ENCODE measurements at regions not wholly inside any gene's neighbourhood (a gene's known extent, or its start where the extent isn't known, plus 50 kb on each side); places are given as distances from the start of the nearest gene placed in this dataset.

- Histone ChIP-seq H3F3A (replicated peaks; ENCODE audit: low read depth) (no peaks in the 10 kb centered on the region), H3K79me2 (replicated peaks; ENCODE audit: insufficient read depth) (no peaks in the 10 kb centered on the region), H3K27me3 (ENCODE audit: insufficient read depth) (no peaks in the 10 kb centered on the region), H3K36me3 (ENCODE audit: insufficient read depth) (no peaks in the 10 kb centered on the region), H2AFZ (no peak overlapping the region), H3K4me2 (no peak overlapping the region), H3K27ac (ENCODE audit: low read depth) (no peak overlapping the region), H3K4me1 (ENCODE audit: insufficient read depth) (no peaks in the 10 kb centered on the region), H3K9me2 (ENCODE audit: insufficient read depth) (peaks cover 16% of the 10 kb centered on the region; the same call in 1 of the 2 replicates), H3K4me3 (no peak overlapping the region), H4K20me1 (replicated peaks; ENCODE audit: insufficient read depth) (no peaks in the 10 kb centered on the region)
- no peaks in the 10 kb centered on the region for H3K36me3 Mint-ChIP-seq (ENCODE audit: low read depth)
- peaks cover 4% of the 10 kb centered on the region for H3K27me3 Mint-ChIP-seq (ENCODE audit: insufficient read depth, low read depth, poor library complexity)
- no peaks in the 10 kb centered on the region; the same call in 2 of the 3 replicates for H3K9me3 Mint-ChIP-seq
- H3K27ac Mint-ChIP-seq, result no peak overlapping the region
- H3K4me1 Mint-ChIP-seq, result no peaks in the 10 kb centered on the region
- ATAC-seq (no peak), DNase-seq (ENCODE audit: low spot score) (no peak)
- TF ChIP-seq, protein P1, sequence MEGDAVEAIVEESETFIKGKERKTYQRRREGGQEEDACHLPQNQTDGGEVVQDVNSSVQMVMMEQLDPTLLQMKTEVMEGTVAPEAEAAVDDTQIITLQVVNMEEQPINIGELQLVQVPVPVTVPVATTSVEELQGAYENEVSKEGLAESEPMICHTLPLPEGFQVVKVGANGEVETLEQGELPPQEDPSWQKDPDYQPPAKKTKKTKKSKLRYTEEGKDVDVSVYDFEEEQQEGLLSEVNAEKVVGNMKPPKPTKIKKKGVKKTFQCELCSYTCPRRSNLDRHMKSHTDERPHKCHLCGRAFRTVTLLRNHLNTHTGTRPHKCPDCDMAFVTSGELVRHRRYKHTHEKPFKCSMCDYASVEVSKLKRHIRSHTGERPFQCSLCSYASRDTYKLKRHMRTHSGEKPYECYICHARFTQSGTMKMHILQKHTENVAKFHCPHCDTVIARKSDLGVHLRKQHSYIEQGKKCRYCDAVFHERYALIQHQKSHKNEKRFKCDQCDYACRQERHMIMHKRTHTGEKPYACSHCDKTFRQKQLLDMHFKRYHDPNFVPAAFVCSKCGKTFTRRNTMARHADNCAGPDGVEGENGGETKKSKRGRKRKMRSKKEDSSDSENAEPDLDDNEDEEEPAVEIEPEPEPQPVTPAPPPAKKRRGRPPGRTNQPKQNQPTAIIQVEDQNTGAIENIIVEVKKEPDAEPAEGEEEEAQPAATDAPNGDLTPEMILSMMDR (conservative IDR thresholded peaks at IDR 0.05; ENCODE audit: low read depth in 2 of 2), result no peak
- TF ChIP-seq JUNB (IDR thresholded peaks at IDR 0.05; ENCODE audit: unreplicated experiment) (no peak), ZNF114 (CRISPR knock-in tag; IDR thresholded peaks at IDR 0.05) (no peak), ZNF331 (CRISPR knock-in tag; IDR thresholded peaks at IDR 0.05; ENCODE audit: low read depth) (no peak)
- TF ChIP-seq, protein P2, sequence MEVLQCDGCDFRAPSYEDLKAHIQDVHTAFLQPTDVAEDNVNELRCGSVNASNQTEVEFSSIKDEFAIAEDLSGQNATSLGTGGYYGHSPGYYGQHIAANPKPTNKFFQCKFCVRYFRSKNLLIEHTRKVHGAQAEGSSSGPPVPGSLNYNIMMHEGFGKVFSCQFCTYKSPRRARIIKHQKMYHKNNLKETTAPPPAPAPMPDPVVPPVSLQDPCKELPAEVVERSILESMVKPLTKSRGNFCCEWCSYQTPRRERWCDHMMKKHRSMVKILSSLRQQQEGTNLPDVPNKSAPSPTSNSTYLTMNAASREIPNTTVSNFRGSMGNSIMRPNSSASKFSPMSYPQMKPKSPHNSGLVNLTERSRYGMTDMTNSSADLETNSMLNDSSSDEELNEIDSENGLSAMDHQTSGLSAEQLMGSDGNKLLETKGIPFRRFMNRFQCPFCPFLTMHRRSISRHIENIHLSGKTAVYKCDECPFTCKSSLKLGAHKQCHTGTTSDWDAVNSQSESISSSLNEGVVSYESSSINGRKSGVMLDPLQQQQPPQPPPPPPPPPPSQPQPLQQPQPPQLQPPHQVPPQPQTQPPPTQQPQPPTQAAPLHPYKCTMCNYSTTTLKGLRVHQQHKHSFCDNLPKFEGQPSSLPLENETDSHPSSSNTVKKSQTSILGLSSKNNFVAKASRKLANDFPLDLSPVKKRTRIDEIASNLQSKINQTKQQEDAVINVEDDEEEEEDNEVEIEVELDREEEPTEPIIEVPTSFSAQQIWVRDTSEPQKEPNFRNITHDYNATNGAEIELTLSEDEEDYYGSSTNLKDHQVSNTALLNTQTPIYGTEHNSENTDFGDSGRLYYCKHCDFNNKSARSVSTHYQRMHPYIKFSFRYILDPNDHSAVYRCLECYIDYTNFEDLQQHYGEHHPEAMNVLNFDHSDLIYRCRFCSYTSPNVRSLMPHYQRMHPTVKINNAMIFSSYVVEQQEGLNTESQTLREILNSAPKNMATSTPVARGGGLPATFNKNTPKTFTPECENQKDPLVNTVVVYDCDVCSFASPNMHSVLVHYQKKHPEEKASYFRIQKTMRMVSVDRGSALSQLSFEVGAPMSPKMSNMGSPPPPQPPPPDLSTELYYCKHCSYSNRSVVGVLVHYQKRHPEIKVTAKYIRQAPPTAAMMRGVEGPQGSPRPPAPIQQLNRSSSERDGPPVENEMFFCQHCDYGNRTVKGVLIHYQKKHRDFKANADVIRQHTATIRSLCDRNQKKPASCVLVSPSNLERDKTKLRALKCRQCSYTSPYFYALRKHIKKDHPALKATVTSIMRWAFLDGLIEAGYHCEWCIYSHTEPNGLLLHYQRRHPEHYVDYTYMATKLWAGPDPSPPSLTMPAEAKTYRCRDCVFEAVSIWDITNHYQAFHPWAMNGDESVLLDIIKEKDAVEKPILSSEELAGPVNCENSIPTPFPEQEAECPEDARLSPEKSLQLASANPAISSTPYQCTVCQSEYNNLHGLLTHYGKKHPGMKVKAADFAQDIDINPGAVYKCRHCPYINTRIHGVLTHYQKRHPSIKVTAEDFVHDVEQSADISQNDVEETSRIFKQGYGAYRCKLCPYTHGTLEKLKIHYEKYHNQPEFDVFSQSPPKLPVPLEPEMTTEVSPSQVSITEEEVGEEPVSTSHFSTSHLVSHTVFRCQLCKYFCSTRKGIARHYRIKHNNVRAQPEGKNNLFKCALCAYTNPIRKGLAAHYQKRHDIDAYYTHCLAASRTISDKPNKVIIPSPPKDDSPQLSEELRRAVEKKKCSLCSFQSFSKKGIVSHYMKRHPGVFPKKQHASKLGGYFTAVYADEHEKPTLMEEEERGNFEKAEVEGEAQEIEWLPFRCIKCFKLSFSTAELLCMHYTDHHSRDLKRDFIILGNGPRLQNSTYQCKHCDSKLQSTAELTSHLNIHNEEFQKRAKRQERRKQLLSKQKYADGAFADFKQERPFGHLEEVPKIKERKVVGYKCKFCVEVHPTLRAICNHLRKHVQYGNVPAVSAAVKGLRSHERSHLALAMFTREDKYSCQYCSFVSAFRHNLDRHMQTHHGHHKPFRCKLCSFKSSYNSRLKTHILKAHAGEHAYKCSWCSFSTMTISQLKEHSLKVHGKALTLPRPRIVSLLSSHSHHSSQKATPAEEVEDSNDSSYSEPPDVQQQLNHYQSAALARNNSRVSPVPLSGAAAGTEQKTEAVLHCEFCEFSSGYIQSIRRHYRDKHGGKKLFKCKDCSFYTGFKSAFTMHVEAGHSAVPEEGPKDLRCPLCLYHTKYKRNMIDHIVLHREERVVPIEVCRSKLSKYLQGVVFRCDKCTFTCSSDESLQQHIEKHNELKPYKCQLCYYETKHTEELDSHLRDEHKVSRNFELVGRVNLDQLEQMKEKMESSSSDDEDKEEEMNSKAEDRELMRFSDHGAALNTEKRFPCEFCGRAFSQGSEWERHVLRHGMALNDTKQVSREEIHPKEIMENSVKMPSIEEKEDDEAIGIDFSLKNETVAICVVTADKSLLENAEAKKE (CRISPR knock-in tag; IDR thresholded peaks at IDR 0.05), result no peak
- H3K4me3 Mint-ChIP-seq, result no peak overlapping the region
Observed at GRCh38 chr5:13572163-13572562, 372.3 kb downstream of the DNAH5 start.

Measured in GM23338 (cell line).